ENCODE measurements at regions not wholly inside any gene's neighbourhood (a gene's known extent, or its start where the extent isn't known, plus 50 kb on each side); places are given as distances from the start of the nearest gene placed in this dataset.

DNA sequence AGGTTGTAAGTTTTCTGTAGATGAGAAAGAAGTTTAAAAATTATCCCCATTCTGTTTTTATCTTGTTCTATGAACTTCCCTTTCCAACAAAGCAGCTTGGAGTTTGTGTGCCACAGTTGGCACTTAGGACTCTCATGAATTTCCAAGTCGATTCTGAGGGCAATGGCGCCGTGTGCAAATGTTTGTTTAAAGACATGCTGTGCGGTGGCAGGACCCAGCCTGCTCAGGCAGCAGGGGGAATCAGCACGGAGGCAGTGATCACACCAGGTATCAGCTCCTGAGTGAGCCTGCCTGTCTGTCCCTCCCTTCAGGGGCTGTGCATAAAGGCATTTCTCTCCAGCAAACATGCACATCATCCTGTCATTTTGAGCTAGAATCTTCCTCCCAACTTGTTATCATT is 109.8 kb upstream of the WDR11 start:
- TF ChIP-seq POLR2AphosphoS5 (IDR thresholded peaks at IDR 0.05; ENCODE audit: low read depth, low read length) (no peak), POLR2A (IDR thresholded peaks at IDR 0.05; ENCODE audit: low read depth, low read length) (no peak), TAF1 (IDR thresholded peaks at IDR 0.05; ENCODE audit: low read depth, low read length) (no peak), POU2F2 (IDR thresholded peaks at IDR 0.05; ENCODE audit: low read depth, low read length) (no peak), SPI1 (IDR thresholded peaks at IDR 0.05; ENCODE audit: low read depth, low read length) (no peak), PAX5 (IDR thresholded peaks at IDR 0.05; ENCODE audit: insufficient read depth, low read length, severe bottlenecking) (no peak)
